Endothelial cell of umbilical vein (primary cell): ENCODE measurements at regions not wholly inside any gene's neighbourhood (a gene's known extent, or its start where the extent isn't known, plus 50 kb on each side); places are given as distances from the start of the nearest gene placed in this dataset.

Source experiments
- BruUV-seq: library from RNA; stranded (reverse); fragments of 400-500 nt; replicated peaks from 2 replicates; lab custom pipeline; 2021; lab: Mats Ljungman, UMichigan
- CTCF ChIA-PET: fragments of 300-600, 350-600 bp; sonication (Branson Sonifier 250); formaldehyde crosslinking; loops from one replicate; lab custom pipeline; 2021; ENCODE audit warnings: antibody characterized with exemption, inconsistent platforms; lab: Charles Lee
- POLR2A ChIA-PET: fragments of 300-600, 350-600 bp; sonication (Branson Sonifier 250); formaldehyde crosslinking; loops from one replicate; lab custom pipeline; 2021; ENCODE audit warnings: antibody characterized with exemption, inconsistent platforms; lab: Charles Lee
- DNase-seq: peaks from one replicate; pipeline ENCODE4 v3.0.0-alpha.2; 2011; ENCODE audit warnings: low read depth, low spot score
- FAIRE-seq: peaks from 2 replicates; lab custom pipeline; 2011; peaks lifted over from hg19 to GRCh38; lab: Jason Lieb, UNC
- H2AFZ ChIP-seq: 2 replicates; pipeline ENCODE4 v1.6.0; 2012; ENCODE audit warnings: low read depth, low read length, control low read depth, inconsistent platforms
- H3K27ac ChIP-seq: 2 replicates; pipeline ENCODE4 v1.5.1; 2011; ENCODE audit warnings: low read depth, mild to moderate bottlenecking, control low read depth, low read length, moderate library complexity; ENCODE audit not compliant: insufficient read depth
- H3K27me3 ChIP-seq, 2 experiments: 2 replicates each; pipeline versions ENCODE4 v1.6.0 to v1.6.1; 2011; ENCODE audit warnings: low read length in 2 of 2, mixed read lengths in 1 of 2; ENCODE audit not compliant: control insufficient read depth in 2 of 2, insufficient read depth in 2 of 2
- H3K36me3 ChIP-seq, 2 experiments: 2 replicates in 1 of 2; 3 replicates in 1 of 2; pipeline ENCODE4 v1.5.1; 2011; ENCODE audit warnings: low read length in 2 of 2, mild to moderate bottlenecking in 1 of 2, moderate library complexity in 1 of 2; ENCODE audit not compliant: control insufficient read depth in 2 of 2, insufficient read depth in 2 of 2; ENCODE audit errors: extremely low read depth in 1 of 2
- H3K4me1 ChIP-seq: 3 replicates; pipeline ENCODE4 v1.5.1; 2011; ENCODE audit warnings: mild to moderate bottlenecking, low read length; ENCODE audit not compliant: control insufficient read depth, insufficient read depth; ENCODE audit errors: extremely low read depth
- H3K4me2 ChIP-seq: 2 replicates; pipeline ENCODE4 v1.6.1; 2011; ENCODE audit warnings: low read length, control low read depth, mixed read lengths; ENCODE audit not compliant: insufficient read depth
- H3K4me3 ChIP-seq, 3 experiments: fragments of 200-600 bp in 1 of 3; sonication (generic), shearing (Covaris generic) in 1 of 3; replicated peaks in 1 of 3; 2 replicates each; pipeline ENCODE4 v1.5.1; 2011 to 2016; ENCODE audit warnings: control low read depth in 3 of 3, low read length in 3 of 3, mild to moderate bottlenecking in 2 of 3, inconsistent platforms in 1 of 3, low read depth in 1 of 3, moderate library complexity in 1 of 3; ENCODE audit not compliant: insufficient read depth in 1 of 3
- H3K79me2 ChIP-seq: 2 replicates; pipeline ENCODE4 v1.6.0; 2012; ENCODE audit warnings: low read length, inconsistent platforms; ENCODE audit not compliant: control insufficient read depth, insufficient read depth
- H3K9ac ChIP-seq: replicated peaks from 2 replicates; pipeline ENCODE3; 2011; ENCODE audit warnings: low read length, control low read depth; ENCODE audit not compliant: insufficient read depth; ENCODE audit errors: extremely low read depth
- H3K9me1 ChIP-seq: replicated peaks from 3 replicates; pipeline ENCODE4 v1.6.0; 2011; ENCODE audit warnings: mild to moderate bottlenecking, low read length; ENCODE audit not compliant: control insufficient read depth, insufficient read depth; ENCODE audit errors: extremely low read depth
- H3K9me3 ChIP-seq: replicated peaks from 2 replicates; pipeline ENCODE4 v1.5.1; 2012; ENCODE audit warnings: low read length, inconsistent platforms; ENCODE audit not compliant: control insufficient read depth, insufficient read depth
- H4K20me1 ChIP-seq: replicated peaks from 2 replicates; pipeline ENCODE3; 2011; ENCODE audit warnings: mild to moderate bottlenecking, low read length; ENCODE audit not compliant: control insufficient read depth, insufficient read depth; ENCODE audit errors: extremely low read depth
- CTCF ChIP-seq, 2 donors: IDR thresholded peaks; 1 replicate in 1 of 2; 2 replicates in 1 of 2; pipeline ENCODE4 v1.5.1; 2011; ENCODE audit warnings: low read length in 2 of 2, mild to moderate bottlenecking in 2 of 2, moderate library complexity in 2 of 2, control low read depth in 1 of 2, inconsistent platforms in 1 of 2, low read depth in 1 of 2; ENCODE audit not compliant: insufficient read depth in 1 of 2; ENCODE audit errors: extremely low read depth in 1 of 2
- EZH2 ChIP-seq: IDR thresholded peaks from 2 replicates; pipeline ENCODE4 v1.6.1; 2012; ENCODE audit warnings: borderline replicate concordance, low read depth, mild to moderate bottlenecking, moderate library complexity, low read length, inconsistent platforms; ENCODE audit not compliant: severe bottlenecking
- JUN ChIP-seq: IDR thresholded peaks from 2 replicates; pipeline ENCODE4 v1.6.1; 2011; ENCODE audit warnings: borderline replicate concordance, low read depth; ENCODE audit not compliant: insufficient read length, insufficient read depth
- MAX ChIP-seq: IDR thresholded peaks from 2 replicates; pipeline ENCODE4 v1.6.1; 2011; ENCODE audit not compliant: insufficient read depth, insufficient read length
- MYC ChIP-seq: IDR thresholded peaks from one replicate; pipeline ENCODE4 v1.6.1; 2011; ENCODE audit warnings: mild to moderate bottlenecking, low read depth, low read length
- POLR2A ChIP-seq: IDR thresholded peaks from 2 replicates; pipeline ENCODE4 v1.6.1; 2012; ENCODE audit warnings: low read depth, mild to moderate bottlenecking, control low read depth, low read length
- POLR2AphosphoS5 ChIP-seq: IDR thresholded peaks from 2 replicates; pipeline ENCODE4 v1.6.1; 2012; ENCODE audit warnings: low read depth, mild to moderate bottlenecking, control low read depth, low read length, moderate library complexity; ENCODE audit not compliant: insufficient read depth
- dilution Hi-C: fragments of 300-500 bp; cut with MboI; formaldehyde crosslinking; loops from one replicate; pipeline ENCODE4 v1.15.0; 2019; ENCODE audit warnings: low sequenced_read_pairs; ENCODE audit not compliant: extremely low pct_ligation_motif_present
- intact Hi-C: fragments of 100-400 bp; cut with micrococcal nuclease; formaldehyde crosslinking; loops from one replicate; pipeline ENCODE4 v1.10.0; 2022

GRCh38 chr1:199817266-199817665 is 210.2 kb upstream of the NR5A2 start:
- intact Hi-C loops = loop anchor here (2.0 kb wide), 1 partner anchor 30 kb away; no protein-coding TSS in a partner anchor
- POLR2A ChIA-PET = no interaction called here
- dilution Hi-C loops = no loop called here

GRCh38 chr1:199821029-199821779 is 206.3 kb upstream of the NR5A2 start:
- Histone ChIP-seq H3K27me3 (peaks cover 0 to 2% of the 10 kb centered on the region in 2 experiments), H3K36me3 (no peaks in the 10 kb centered on the region), H3K4me1 (no peaks in the 10 kb centered on the region), H3K79me2 (no peaks in the 10 kb centered on the region), H3K4me2 (no peak overlapping the region), H3K9me3 (no peaks in the 10 kb centered on the region), H3K27ac (no peak overlapping the region), H3K9me1 (no peaks in the 10 kb centered on the region), H3K4me3 (no peak overlapping the region), H3K9ac (no peak overlapping the region), H2AFZ (no peak overlapping the region), H4K20me1 (no peaks in the 10 kb centered on the region)
- no peak for FAIRE-seq
- intact Hi-C loops (no loop called here), dilution Hi-C loops (no loop called here)
- ChIA-PET POLR2A (no interaction called here), CTCF (no interaction called here)
- no peak for DNase-seq
- TF ChIP-seq CTCF (IDR thresholded peaks at IDR 0.05; ENCODE audit: extremely low read depth in 1 of 2, insufficient read depth in 1 of 2, low read depth in 1 of 2, low read length in 2 of 2) (no peak), JUN (no peak), POLR2AphosphoS5 (no peak), MAX (no peak)
- BruUV-seq = no TSS peak

More at GRCh38 chr1:199817266-199817665, 210.2 kb upstream of the NR5A2 start:
- CTCF ChIA-PET = no interaction called here
- Histone ChIP-seq H3K9ac (no peak overlapping the region), H3K4me3 (no peak overlapping the region), H3K79me2 (no peaks in the 10 kb centered on the region), H3K27me3 (peaks cover 0 to 2% of the 10 kb centered on the region in 2 experiments), H3K4me1 (no peaks in the 10 kb centered on the region), H3K9me1 (no peaks in the 10 kb centered on the region), H3K27ac (no peak overlapping the region), H3K36me3 (no peaks in the 10 kb centered on the region), H3K9me3 (no peaks in the 10 kb centered on the region), H3K4me2 (no peak overlapping the region), H4K20me1 (no peaks in the 10 kb centered on the region), H2AFZ (no peak overlapping the region)
- no peak for DNase-seq
- BruUV-seq = no TSS peak
- TF ChIP-seq MAX (no peak), MYC (no peak), EZH2 (no peak), POLR2A (no peak)
- no peak for FAIRE-seq
